Peyer's patch (tissue), 4 donors: ENCODE measurements at regions not wholly inside any gene's neighbourhood (a gene's known extent, or its start where the extent isn't known, plus 50 kb on each side); places are given as distances from the start of the nearest gene placed in this dataset.

ENCODE experiments used
- CTCF ChIP-seq, 6 experiments: fragments of 450-650 bp in 4 of 6; fragments of 200-600 bp in 2 of 6; sonication (generic) in 1 of 6; IDR thresholded peaks; one replicate each; pipeline ENCODE4 v1.5.1; 2017 to 2019; ENCODE audit warnings: antibody characterized with exemption in 6 of 6, mild to moderate bottlenecking in 3 of 6, moderate library complexity in 1 of 6
- POLR2A ChIP-seq, 2 donors: fragments of 450-650 bp; IDR thresholded peaks; one replicate each; pipeline ENCODE4 v1.5.1; 2017; ENCODE audit warnings: antibody characterized with exemption in 2 of 2, mild to moderate bottlenecking in 2 of 2, moderate library complexity in 2 of 2

- no peak for TF ChIP-seq CTCF (IDR thresholded peaks at IDR 0.05)
- TF ChIP-seq POLR2A (IDR thresholded peaks at IDR 0.05): no peak
Observed at GRCh38 chr4:41487868-41488440, 50.0 kb upstream of the LIMCH1 start.
